Right renal pelvis (tissue), 4 donors: ENCODE measurements at regions not wholly inside any gene's neighbourhood (a gene's known extent, or its start where the extent isn't known, plus 50 kb on each side); places are given as distances from the start of the nearest gene placed in this dataset.

Source experiments
- DNase-seq, 4 donors: peaks; one replicate each; pipeline ENCODE4 v3.0.0-alpha.2; 2013; ENCODE audit warnings: low read depth in 4 of 4, low spot score in 3 of 4, missing footprints in 1 of 4

GRCh38 chr16:55151561-55152305 lies 172.3 kb upstream of the IRX6 start:
- DNase-seq = no peak

- no peak for DNase-seq
These were observed 171.1 kb upstream of the IRX6 start for GRCh38 chr16:55152875-55153390.

- DNase-seq = no peak
These were observed 169.7 kb upstream of the IRX6 start for GRCh38 chr16:55154262-55154661.

GRCh38 chr16:55154956-55155355 lies 169.0 kb upstream of the IRX6 start:
- no peak for DNase-seq

- no peak for DNase-seq
These were observed 168.2 kb upstream of the IRX6 start for GRCh38 chr16:55155815-55156214.

GRCh38 chr16:55169780-55170179 lies 154.2 kb upstream of the IRX6 start:
- DNase-seq = no peak

GRCh38 chr16:55171241-55171640 lies 152.8 kb upstream of the IRX6 start:
- no peak for DNase-seq

- DNase-seq = no peak
These were observed 148.6 kb upstream of the IRX6 start for GRCh38 chr16:55175389-55175788.

- DNase-seq = no peak
These were observed 147.1 kb upstream of the IRX6 start for GRCh38 chr16:55176901-55177300.

GRCh38 chr16:55179411-55179810 lies 144.6 kb upstream of the IRX6 start:
- DNase-seq = no peak

- no peak for DNase-seq
These were observed 144.0 kb upstream of the IRX6 start for GRCh38 chr16:55179852-55180585.

GRCh38 chr16:55184052-55184451 lies 140.0 kb upstream of the IRX6 start:
- no peak for DNase-seq

- DNase-seq = no peak
These were observed 139.4 kb upstream of the IRX6 start for GRCh38 chr16:55184619-55185018.

- no peak for DNase-seq
These were observed 134.8 kb upstream of the IRX6 start for GRCh38 chr16:55189224-55189623.

GRCh38 chr16:55189682-55190636 lies 134.0 kb upstream of the IRX6 start:
- DNase-seq = no peak

GRCh38 chr16:55192734-55193133 lies 131.3 kb upstream of the IRX6 start:
- DNase-seq = no peak

- no peak for DNase-seq
These were observed 120.4 kb upstream of the IRX6 start for GRCh38 chr16:55203570-55203969.

GRCh38 chr16:55204069-55204468 lies 119.9 kb upstream of the IRX6 start:
- no peak for DNase-seq

GRCh38 chr16:55204923-55205322 lies 119.1 kb upstream of the IRX6 start:
- DNase-seq = no peak

GRCh38 chr16:55207693-55208428 lies 116.1 kb upstream of the IRX6 start:
- DNase-seq = no peak
